ENCODE measurements at regions not wholly inside any gene's neighbourhood (a gene's known extent, or its start where the extent isn't known, plus 50 kb on each side); places are given as distances from the start of the nearest gene placed in this dataset.
"Not testable (repeated sequence)": the region's sequence is repeated elsewhere in the genome, so short reads cannot be mapped to it uniquely, and the experiment has no call there.

DNA sequence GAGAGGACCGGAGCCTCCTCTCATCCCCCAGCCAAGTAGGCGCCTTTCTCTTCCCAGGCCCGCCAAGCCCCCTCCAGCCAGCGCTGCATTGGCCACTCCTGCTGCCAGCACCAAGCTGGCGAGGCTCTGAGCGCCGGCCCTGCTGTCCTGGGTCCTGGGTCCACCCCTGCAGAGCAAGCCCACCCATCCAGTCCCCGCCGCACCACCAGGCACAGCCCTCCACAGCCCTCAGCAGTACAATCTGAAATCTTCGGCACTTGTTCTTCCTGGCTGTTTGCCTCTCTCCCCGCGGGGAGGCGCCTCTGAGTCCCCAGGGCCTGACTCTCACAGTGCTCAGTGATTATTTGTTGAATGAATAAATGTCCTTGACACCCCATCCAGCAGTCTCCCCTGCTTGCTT lies 236.4 kb upstream of the SGCG start:
- Histone ChIP-seq H3K36me3 (ENCODE audit: low read depth) (no peaks in the 10 kb centered on the region), H3K4me1 (ENCODE audit: insufficient read depth, poor library complexity, severe bottlenecking) (no peaks in the 10 kb centered on the region), H3K4me3 (ENCODE audit: severe bottlenecking) (no peak overlapping the region), H3K27me3 (ENCODE audit: insufficient read depth, poor library complexity, severe bottlenecking) (no peaks in the 10 kb centered on the region), H3K9me3 (ENCODE audit: severe bottlenecking) (no peaks in the 10 kb centered on the region), H3K27ac (ENCODE audit: poor library complexity, severe bottlenecking) (no peak overlapping the region)
- DNase-seq (ENCODE audit: low spot score) (no peak), ATAC-seq (ENCODE audit: low read depth) (no peak)
- TF ChIP-seq, protein P1, sequence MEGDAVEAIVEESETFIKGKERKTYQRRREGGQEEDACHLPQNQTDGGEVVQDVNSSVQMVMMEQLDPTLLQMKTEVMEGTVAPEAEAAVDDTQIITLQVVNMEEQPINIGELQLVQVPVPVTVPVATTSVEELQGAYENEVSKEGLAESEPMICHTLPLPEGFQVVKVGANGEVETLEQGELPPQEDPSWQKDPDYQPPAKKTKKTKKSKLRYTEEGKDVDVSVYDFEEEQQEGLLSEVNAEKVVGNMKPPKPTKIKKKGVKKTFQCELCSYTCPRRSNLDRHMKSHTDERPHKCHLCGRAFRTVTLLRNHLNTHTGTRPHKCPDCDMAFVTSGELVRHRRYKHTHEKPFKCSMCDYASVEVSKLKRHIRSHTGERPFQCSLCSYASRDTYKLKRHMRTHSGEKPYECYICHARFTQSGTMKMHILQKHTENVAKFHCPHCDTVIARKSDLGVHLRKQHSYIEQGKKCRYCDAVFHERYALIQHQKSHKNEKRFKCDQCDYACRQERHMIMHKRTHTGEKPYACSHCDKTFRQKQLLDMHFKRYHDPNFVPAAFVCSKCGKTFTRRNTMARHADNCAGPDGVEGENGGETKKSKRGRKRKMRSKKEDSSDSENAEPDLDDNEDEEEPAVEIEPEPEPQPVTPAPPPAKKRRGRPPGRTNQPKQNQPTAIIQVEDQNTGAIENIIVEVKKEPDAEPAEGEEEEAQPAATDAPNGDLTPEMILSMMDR (IDR thresholded peaks at IDR 0.05; ENCODE audit: poor library complexity, severe bottlenecking), result no peak

DNA sequence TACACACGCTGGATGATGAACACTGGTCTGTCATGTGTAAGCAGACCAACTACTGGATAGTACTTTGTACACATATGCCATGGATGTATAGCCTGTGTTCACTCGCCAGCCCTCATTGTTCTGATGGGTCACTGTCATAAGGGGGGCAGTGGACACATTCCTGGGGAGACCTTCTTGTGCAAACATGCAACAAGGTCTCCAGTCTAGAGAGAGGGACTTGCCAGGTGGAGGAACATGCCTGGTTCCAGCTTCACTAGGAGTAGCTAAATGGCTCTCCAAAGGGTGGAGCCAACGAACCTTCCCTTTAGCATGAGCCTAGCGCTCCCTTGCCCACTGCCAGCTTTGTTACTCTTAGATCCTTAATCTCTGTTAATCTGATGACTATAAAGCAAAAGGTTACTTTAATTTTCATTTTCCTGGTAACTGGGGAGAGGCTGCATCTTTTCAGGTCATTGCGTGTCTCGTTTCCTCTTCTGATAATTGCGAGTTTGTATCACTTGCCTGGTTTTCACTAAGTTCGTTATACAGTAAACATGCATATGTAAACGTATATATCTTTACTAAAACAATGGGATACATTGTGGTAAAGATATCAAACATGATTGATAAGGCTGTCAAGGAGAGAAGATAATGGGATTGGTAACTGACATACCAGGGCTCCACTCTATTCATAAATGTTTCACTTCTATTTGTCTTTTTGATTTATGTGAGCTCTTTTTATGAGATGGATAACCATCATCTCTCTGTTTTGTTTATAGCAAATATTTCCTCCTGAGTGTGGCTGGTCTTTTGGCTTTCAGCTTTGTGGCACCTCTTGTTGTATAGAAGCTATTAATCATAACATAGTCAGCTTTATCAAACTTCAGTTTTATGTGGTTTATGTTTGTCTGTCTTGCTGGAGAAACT lies 235.2 kb upstream of the SGCG start:
- H3K4me3 ChIP-seq (ENCODE audit: severe bottlenecking), result no peak overlapping the region
- no peak overlapping the region for H3K27ac ChIP-seq (ENCODE audit: poor library complexity, severe bottlenecking)
- TF ChIP-seq, protein P1 (IDR thresholded peaks at IDR 0.05; ENCODE audit: poor library complexity, severe bottlenecking), result no peak
- no peaks in the 10 kb centered on the region for H3K27me3 ChIP-seq (ENCODE audit: insufficient read depth, poor library complexity, severe bottlenecking)
- H3K36me3 ChIP-seq (ENCODE audit: low read depth), result no peaks in the 10 kb centered on the region
- ATAC-seq (ENCODE audit: low read depth) (no peak), DNase-seq (ENCODE audit: low spot score) (no peak)
- no peaks in the 10 kb centered on the region for H3K4me1 ChIP-seq (ENCODE audit: insufficient read depth, poor library complexity, severe bottlenecking)
- no peaks in the 10 kb centered on the region for H3K9me3 ChIP-seq (ENCODE audit: severe bottlenecking)

DNA sequence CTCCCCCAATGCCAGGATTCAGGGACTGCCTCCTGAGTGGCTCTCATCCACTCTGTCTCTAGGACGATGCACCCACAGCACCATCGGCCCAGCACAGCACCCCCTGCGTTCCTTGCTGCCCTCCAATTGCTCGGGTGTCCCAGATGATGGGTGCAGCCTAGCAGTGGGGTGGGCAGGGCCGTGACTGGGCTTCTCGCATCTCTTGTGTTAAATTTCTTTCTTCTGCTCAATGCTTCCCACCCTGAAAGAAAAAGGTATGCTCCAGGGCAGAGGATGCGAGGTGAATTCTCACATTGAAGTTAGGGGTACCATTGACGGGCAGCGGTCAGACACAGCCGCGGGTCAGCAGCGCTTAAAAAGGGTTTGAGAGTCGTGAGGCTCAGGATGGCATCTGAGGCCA lies 232.4 kb upstream of the SGCG start:
- H3K27ac ChIP-seq (ENCODE audit: poor library complexity, severe bottlenecking), result no peak overlapping the region
- DNase-seq (ENCODE audit: low spot score) (no peak), ATAC-seq (ENCODE audit: low read depth) (no peak)
- TF ChIP-seq, protein P1 (IDR thresholded peaks at IDR 0.05; ENCODE audit: poor library complexity, severe bottlenecking), result no peak
- no peaks in the 10 kb centered on the region for H3K4me1 ChIP-seq (ENCODE audit: insufficient read depth, poor library complexity, severe bottlenecking)
- no peaks in the 10 kb centered on the region for H3K36me3 ChIP-seq (ENCODE audit: low read depth)
- H3K4me3 ChIP-seq (ENCODE audit: severe bottlenecking), result no peak overlapping the region
- H3K9me3 ChIP-seq (ENCODE audit: severe bottlenecking), result no peaks in the 10 kb centered on the region
- no peaks in the 10 kb centered on the region for H3K27me3 ChIP-seq (ENCODE audit: insufficient read depth, poor library complexity, severe bottlenecking)

- H3K9me3 ChIP-seq (ENCODE audit: severe bottlenecking); ATAC-seq (ENCODE audit: low read depth); DNase-seq (ENCODE audit: low spot score); H3K27ac ChIP-seq (ENCODE audit: poor library complexity, severe bottlenecking); H3K4me1 ChIP-seq (ENCODE audit: insufficient read depth, poor library complexity, severe bottlenecking); H3K36me3 ChIP-seq (ENCODE audit: low read depth); H3K4me3 ChIP-seq (ENCODE audit: severe bottlenecking); H3K27me3 ChIP-seq (ENCODE audit: insufficient read depth, poor library complexity, severe bottlenecking): not testable (repeated sequence)
Measured at GRCh38 chr13:22952018-22952417, 228.8 kb upstream of the SGCG start.

GRCh38 chr13:22955147-22955546 lies 225.6 kb upstream of the SGCG start:
- H3K27me3 ChIP-seq (ENCODE audit: insufficient read depth, poor library complexity, severe bottlenecking); H3K27ac ChIP-seq (ENCODE audit: poor library complexity, severe bottlenecking); H3K9me3 ChIP-seq (ENCODE audit: severe bottlenecking); H3K4me1 ChIP-seq (ENCODE audit: insufficient read depth, poor library complexity, severe bottlenecking); H3K4me3 ChIP-seq (ENCODE audit: severe bottlenecking); ATAC-seq (ENCODE audit: low read depth); H3K36me3 ChIP-seq (ENCODE audit: low read depth); DNase-seq (ENCODE audit: low spot score): not testable (repeated sequence)

DNA sequence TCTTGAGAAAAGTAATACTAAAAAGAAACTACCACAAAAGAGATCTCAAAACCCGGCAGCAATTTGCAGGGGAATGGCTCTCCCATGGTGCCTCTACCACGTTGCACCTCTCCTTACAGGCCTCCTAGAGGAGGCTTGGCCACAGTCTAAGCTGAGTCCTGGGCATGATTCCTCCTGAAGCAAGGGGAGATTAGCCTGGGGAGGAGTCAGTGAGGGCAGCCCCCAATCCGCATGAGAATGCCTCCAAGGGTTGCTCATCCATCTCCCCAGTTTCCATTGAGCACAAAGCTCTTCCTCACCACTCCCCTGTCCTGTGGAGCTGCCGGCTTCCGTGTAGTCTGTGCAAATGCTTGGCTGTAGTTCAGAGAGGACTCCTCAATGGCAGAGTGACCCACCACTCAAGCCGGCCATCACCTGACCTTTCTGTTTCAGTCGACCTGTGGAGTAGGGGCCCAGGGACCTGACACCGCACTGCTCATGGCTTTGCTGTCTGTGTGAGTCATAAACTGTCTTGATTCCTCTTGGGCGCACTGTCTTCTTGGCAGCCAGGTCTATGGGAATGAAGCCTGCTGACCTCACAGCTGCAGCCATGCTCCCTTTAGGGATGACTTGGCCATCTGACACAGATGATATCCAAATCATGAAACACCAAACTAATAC lies 224.2 kb upstream of the SGCG start:
- H3K9me3 ChIP-seq (ENCODE audit: severe bottlenecking); H3K4me3 ChIP-seq (ENCODE audit: severe bottlenecking); ATAC-seq (ENCODE audit: low read depth); H3K27me3 ChIP-seq (ENCODE audit: insufficient read depth, poor library complexity, severe bottlenecking); H3K27ac ChIP-seq (ENCODE audit: poor library complexity, severe bottlenecking); DNase-seq (ENCODE audit: low spot score); H3K36me3 ChIP-seq (ENCODE audit: low read depth); H3K4me1 ChIP-seq (ENCODE audit: insufficient read depth, poor library complexity, severe bottlenecking): not testable (repeated sequence)

GRCh38 chr13:22959859-22960258 lies 220.9 kb upstream of the SGCG start:
- H3K36me3 ChIP-seq (ENCODE audit: low read depth); H3K9me3 ChIP-seq (ENCODE audit: severe bottlenecking); H3K27ac ChIP-seq (ENCODE audit: poor library complexity, severe bottlenecking); H3K4me1 ChIP-seq (ENCODE audit: insufficient read depth, poor library complexity, severe bottlenecking); H3K4me3 ChIP-seq (ENCODE audit: severe bottlenecking); ATAC-seq (ENCODE audit: low read depth); H3K27me3 ChIP-seq (ENCODE audit: insufficient read depth, poor library complexity, severe bottlenecking); DNase-seq (ENCODE audit: low spot score): not testable (repeated sequence)
